Inferior parietal cortex (tissue), 1 donor: ENCODE measurements at regions not wholly inside any gene's neighbourhood (a gene's known extent, or its start where the extent isn't known, plus 50 kb on each side); places are given as distances from the start of the nearest gene placed in this dataset.
"Not testable (repeated sequence)": the region's sequence is repeated elsewhere in the genome, so short reads cannot be mapped to it uniquely, and the experiment has no call there.

ENCODE experiments used
- DNase-seq: peaks from one replicate; pipeline ENCODE4 v3.0.0-alpha.2; 2016; ENCODE audit errors: extremely low spot score

- DNase-seq = not testable (repeated sequence)
Measured at GRCh38 chr6:86872810-86873209, 64.5 kb upstream of the HTR1E start.

- DNase-seq = no peak
Measured at GRCh38 chr6:86871681-86872080, 65.6 kb upstream of the HTR1E start.

GRCh38 chr6:86869500-86869899, 67.8 kb upstream of the HTR1E start:
- DNase-seq = no peak

- DNase-seq = no peak
Measured at GRCh38 chr6:86859513-86859912, 77.8 kb upstream of the HTR1E start.

GRCh38 chr6:86858970-86859369, 78.4 kb upstream of the HTR1E start:
- DNase-seq = no peak

- DNase-seq = no peak
Measured at GRCh38 chr6:86857783-86858182, 79.5 kb upstream of the HTR1E start.

- peak; percentile 76 for DNase-seq
Measured at GRCh38 chr6:86856937-86857563, 80.3 kb upstream of the HTR1E start.

- no peak for DNase-seq
Measured at GRCh38 chr6:86856379-86856778, 80.9 kb upstream of the HTR1E start.

GRCh38 chr6:86848986-86849385, 88.3 kb upstream of the HTR1E start:
- no peak for DNase-seq

- DNase-seq = no peak
Measured at GRCh38 chr6:86832686-86833085, 104.6 kb upstream of the HTR1E start.

- DNase-seq = no peak
Measured at GRCh38 chr6:86825436-86825835, 111.9 kb upstream of the HTR1E start.

GRCh38 chr6:86822747-86823146, 114.6 kb upstream of the HTR1E start:
- no peak for DNase-seq

GRCh38 chr6:86820750-86821149, 116.6 kb upstream of the HTR1E start:
- DNase-seq = no peak

GRCh38 chr6:86793649-86794048, 143.7 kb upstream of the HTR1E start:
- DNase-seq = no peak

GRCh38 chr6:86791476-86791875, 145.9 kb upstream of the HTR1E start:
- DNase-seq = no peak

- no peak for DNase-seq
Measured at GRCh38 chr6:86789779-86790411, 147.4 kb upstream of the HTR1E start.

- DNase-seq = no peak
Measured at GRCh38 chr6:86782328-86782727, 155.0 kb upstream of the HTR1E start.

GRCh38 chr6:86780923-86781322, 156.4 kb upstream of the HTR1E start:
- peak; percentile 28 for DNase-seq

- DNase-seq = no peak
Measured at GRCh38 chr6:86775893-86776292, 161.4 kb upstream of the HTR1E start.

GRCh38 chr6:86765211-86765610, 172.1 kb upstream of the HTR1E start:
- no peak for DNase-seq

GRCh38 chr6:86759953-86760352, 177.4 kb upstream of the HTR1E start:
- not testable (repeated sequence) for DNase-seq

GRCh38 chr6:86756640-86757229, 180.6 kb upstream of the HTR1E start:
- DNase-seq = no peak

GRCh38 chr6:86744048-86744447, 193.3 kb upstream of the HTR1E start:
- DNase-seq = no peak
